ENCODE measurements at regions not wholly inside any gene's neighbourhood (a gene's known extent, or its start where the extent isn't known, plus 50 kb on each side); places are given as distances from the start of the nearest gene placed in this dataset.
"Not testable (repeated sequence)": the region's sequence is repeated elsewhere in the genome, so short reads cannot be mapped to it uniquely, and the experiment has no call there.

DNA sequence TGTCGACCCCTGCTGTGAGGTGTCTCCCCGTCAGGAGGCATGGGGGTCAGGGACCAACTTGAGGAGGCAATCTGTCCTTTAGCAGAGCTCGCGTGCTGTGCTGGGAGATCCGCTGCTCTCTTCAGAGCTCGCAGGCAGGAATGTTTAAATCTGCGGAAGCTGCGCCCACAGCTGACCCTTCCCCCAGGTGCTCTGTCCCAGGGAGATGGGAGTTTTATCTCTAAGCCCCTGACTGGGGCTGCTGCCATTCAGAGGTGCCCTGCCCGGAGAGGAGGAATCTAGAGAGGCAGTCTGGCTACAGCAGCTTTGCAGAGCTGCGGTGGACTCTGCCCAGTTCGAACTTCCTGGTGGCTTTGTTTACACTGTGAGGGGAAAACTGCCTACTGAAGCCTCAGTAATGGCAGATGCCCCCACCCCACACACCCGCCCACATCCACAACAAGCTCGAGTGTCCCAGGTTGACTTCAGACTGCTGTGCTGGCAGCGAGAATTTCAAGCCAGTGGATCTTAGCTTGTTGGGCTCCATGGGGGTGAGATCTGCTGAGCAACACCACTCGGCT is 133.1 kb downstream of the CENPC start:
- DNase-seq, result not testable (repeated sequence)

GRCh38 chr4:67403342-67403741 is 142.0 kb downstream of the CENPC start:
- no peak for DNase-seq

GRCh38 chr4:67401902-67402301 is 143.4 kb downstream of the CENPC start:
- no peak for DNase-seq

DNA sequence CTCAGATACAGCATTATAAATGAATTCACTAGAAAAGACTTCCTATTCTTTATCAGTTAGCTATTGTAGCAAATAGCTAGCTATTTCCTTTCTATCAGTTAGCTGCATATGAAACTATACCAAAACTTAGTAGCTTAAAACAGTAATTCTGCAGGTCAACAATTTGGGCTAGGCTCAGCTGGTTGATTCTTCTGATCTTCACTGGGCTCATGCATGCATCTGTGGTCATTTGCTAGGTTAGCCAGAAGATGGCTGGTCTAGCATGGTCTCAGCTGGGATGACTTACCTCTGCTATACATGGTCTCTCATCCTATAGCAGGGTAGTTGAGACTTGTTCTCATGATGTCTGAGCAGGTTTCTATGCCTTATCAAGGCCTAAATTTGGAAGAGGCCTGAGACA is 147.4 kb downstream of the CENPC start:
- no peak for DNase-seq

- no peak for DNase-seq
Observed at GRCh38 chr4:67397031-67397430, 148.3 kb downstream of the CENPC start.

GRCh38 chr4:67396008-67396407 is 149.3 kb downstream of the CENPC start:
- no peak for DNase-seq

- DNase-seq, result no peak
Observed at GRCh38 chr4:67394879-67395278, 150.4 kb downstream of the CENPC start.

DNA sequence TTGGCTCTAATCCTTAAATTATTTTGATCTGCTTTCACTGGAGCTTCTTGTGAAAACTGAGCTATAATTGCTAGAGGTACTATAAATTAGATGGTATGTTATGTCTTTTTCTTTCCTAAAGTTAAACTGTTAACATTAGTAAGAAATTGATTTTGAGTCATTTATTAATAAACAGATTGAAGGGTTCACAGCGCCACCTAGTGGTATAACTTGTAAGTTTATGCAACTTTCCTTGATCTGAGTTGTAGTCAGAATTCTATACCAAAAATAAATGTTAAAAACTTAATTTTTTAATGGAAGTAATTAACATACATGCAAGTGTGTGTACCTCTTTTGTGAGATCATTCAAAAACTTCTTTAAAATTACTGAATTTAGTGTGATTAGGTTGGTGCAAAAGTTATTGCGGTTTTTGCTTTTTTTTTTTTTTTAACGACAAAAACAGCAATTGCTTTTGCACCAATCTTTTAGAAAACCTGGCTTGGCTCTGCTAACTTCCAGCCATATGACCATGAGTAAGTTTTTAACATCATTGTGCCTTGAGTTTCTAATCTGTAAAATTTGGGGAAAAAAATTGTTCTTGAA is 151.5 kb downstream of the CENPC start:
- DNase-seq, result peak; percentile 7

GRCh38 chr4:67393007-67393406 is 152.3 kb downstream of the CENPC start:
- no peak for DNase-seq

- DNase-seq, result not testable (repeated sequence)
Observed at GRCh38 chr4:67381406-67381804, 163.9 kb downstream of the CENPC start.

DNA sequence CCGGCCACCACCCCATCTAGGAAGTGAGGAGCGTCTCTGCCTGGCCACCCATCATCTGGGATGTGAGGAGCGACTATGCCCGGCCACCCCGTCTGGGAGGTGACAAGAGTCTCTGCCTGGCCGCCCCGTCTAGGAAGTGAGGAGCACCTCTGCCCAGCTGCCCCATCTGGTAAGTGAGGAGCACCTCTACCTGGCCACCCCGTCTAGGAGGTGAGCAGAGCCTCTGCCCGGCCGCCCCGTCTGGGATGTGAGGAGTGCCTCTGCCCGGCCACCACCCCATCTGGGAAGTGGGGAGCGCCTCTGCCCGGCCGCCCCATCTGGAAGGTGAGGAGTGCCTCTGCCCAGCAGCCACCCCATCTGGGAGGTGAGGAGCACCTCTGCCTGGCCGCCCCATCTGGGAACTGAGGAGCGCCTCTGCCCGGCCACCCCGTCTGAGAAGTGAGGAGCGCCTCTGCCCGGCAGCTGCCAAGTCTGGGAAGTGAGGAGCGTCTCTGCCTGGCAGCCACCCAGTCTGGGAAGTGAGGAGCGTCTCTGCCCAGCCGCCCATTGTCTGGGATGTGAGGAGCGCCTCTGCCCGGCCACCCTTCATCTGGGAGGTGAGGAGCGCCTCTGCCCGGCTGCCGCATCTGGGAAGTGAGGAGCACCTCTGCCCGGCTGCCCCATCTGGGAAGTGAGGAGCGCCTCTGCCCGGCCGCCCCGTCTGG is 164.4 kb downstream of the CENPC start:
- DNase-seq, result not testable (repeated sequence)

- no peak for DNase-seq
Observed at GRCh38 chr4:67380154-67380553, 165.1 kb downstream of the CENPC start.

DNA sequence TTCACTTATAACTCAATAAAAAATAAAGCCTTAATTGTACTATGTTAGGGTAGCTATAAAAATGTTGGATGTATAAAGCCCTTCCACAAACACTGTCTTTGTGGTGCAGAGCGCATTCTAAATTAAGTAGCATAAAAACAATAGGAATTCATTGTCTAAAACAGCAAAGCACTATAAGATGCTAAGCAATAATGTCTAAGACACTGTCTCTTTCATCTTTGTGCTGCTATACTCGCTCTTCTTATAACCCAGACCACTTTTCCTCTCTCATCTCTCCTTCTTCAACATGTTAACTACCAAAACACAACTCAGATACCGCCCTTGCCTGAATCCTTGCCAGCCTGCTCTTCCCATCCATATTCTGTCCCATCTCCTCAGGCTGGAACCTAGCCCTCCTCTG is 170.0 kb downstream of the CENPC start:
- no peak for DNase-seq

- DNase-seq, result no peak
Observed at GRCh38 chr4:67371615-67372014, 173.7 kb downstream of the CENPC start.

- DNase-seq, result no peak
Observed at GRCh38 chr4:67366311-67366861, 178.9 kb downstream of the CENPC start.

GRCh38 chr4:67365661-67366245 is 179.6 kb downstream of the CENPC start:
- DNase-seq, result no peak

DNA sequence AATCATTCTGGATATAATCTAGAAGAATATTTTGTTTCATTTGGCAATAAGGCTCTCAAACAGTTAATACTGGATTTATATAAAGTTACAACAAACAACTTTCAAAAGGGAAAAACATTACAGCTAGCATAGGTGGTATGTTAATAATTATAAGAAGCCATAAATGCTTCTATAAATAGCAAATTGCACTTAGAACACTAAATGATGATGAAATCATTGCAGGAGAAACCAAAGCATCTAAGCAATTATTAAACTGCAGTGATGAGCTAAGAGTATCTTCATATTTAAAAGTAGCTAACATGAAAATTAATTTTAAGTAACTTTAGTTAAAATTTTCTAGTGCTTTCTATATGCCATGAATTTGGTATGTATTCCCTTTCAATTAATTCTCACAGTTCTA is 189.5 kb downstream of the CENPC start:
- DNase-seq, result no peak

GRCh38 chr4:67346654-67347053 is 198.6 kb downstream of the CENPC start:
- DNase-seq, result no peak

DNA sequence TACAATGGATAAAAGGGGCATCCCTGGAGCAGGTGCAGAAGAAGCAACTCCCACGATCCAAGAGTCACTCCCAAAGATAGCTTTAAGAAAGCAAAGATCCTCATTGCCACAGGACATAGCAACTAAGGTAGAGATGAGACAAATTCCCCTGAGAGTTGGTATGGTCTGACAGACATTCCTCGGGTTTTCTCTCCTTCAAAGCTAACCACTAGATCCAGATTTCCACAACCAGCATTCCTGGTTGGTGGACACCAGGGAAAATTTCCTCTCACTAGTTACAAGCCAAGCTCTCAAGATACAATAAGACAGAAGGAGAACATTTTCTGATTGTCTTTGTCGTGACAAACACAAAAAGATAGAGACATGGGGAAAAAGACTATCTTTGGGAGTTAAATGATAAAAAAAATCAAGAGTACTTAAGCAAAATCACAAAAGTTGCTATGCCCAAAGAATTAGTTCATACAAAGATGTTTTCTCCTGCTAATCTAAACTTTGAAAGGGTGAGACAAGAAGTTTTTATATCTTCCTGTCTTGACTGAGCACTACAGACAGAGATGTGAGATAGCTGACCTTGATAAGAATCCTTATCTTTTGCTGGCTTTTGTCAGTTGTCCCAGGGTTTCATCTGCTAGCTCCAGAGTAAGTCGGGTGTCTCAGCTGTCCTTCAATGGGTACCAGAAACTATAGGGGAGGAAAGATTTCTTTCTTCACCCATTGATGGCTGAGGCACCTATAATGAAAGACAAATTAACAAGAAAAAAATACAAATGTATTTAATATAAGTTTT is 200.5 kb downstream of the CENPC start:
- no peak for DNase-seq

- DNase-seq, result no peak
Observed at GRCh38 chr4:67343199-67343598, 202.1 kb downstream of the CENPC start.

DNA sequence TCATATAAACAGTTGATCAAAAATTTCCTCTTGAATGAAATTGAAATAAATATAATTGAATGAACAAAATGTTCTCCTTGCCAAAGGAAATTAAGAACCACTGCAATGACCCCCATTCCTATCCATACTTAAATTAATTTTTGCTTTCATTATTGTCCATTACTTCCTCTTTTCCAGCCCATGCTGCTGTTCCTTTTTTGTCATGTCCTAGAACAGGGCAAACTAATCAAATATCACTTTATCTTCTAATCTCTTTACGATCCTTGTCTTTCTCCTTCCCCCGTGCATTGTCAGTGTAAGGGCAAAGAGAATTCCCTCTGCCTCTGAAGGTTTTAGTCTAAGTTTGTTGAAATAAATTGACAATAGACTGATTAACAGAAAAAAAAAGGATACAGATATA is 203.0 kb downstream of the CENPC start:
- DNase-seq, result no peak

GRCh38 chr4:67333664-67334063 is 211.6 kb downstream of the CENPC start:
- no peak for DNase-seq

GRCh38 chr4:67332627-67333026 is 212.7 kb downstream of the CENPC start:
- DNase-seq, result no peak
